Esophagus squamous epithelium (tissue), 5 donors: ENCODE measurements at regions not wholly inside any gene's neighbourhood (a gene's known extent, or its start where the extent isn't known, plus 50 kb on each side); places are given as distances from the start of the nearest gene placed in this dataset.

ENCODE experiments used
- DNase-seq: peaks from one replicate; lab custom pipeline; 2025; lab: John Stamatoyannopoulos, UW
- H3K27ac ChIP-seq, 4 donors: fragments of 200-600 bp; sonication (generic); one replicate each; pipeline ENCODE4 v1.5.1; 2016 to 2019; ENCODE audit warnings: mild to moderate bottlenecking in 1 of 4
- H3K27me3 ChIP-seq, 4 donors: fragments of 200-600 bp; sonication (generic); 1 replicate in 3 of 4; 2 replicates in 1 of 4; pipeline versions ENCODE4 v1.5.1 to v1.6.0; 2017 to 2021; ENCODE audit warnings: antibody characterized with exemption in 1 of 4
- H3K36me3 ChIP-seq, 3 donors: fragments of 200-600 bp; sonication (generic); one replicate each; pipeline ENCODE4 v1.5.1; 2016 to 2019
- H3K4me1 ChIP-seq, 3 donors: fragments of 200-600 bp; sonication (generic); one replicate each; pipeline ENCODE4 v1.5.1; 2017 to 2019
- H3K4me3 ChIP-seq, 4 donors: fragments of 200-600 bp; sonication (generic); 1 replicate in 3 of 4; 2 replicates in 1 of 4; pipeline ENCODE4 v1.5.1; 2016 to 2019; ENCODE audit warnings: mild to moderate bottlenecking in 2 of 4, moderate library complexity in 1 of 4
- H3K9me3 ChIP-seq, 3 donors: fragments of 200-600 bp; sonication (generic); one replicate each; pipeline ENCODE4 v1.5.1; 2016 to 2019
- POLR2A ChIP-seq, 4 donors: fragments of 450-650 bp; IDR thresholded peaks; one replicate each; pipeline ENCODE4 v1.6.1; 2017; ENCODE audit warnings: antibody characterized with exemption in 4 of 4, mild to moderate bottlenecking in 4 of 4, moderate library complexity in 3 of 4
- WGBS, 2 donors: methylation state at CpG; one replicate each; pipeline ENCODE4 v1.1.5; 2018; 5-methylcytosine and 5-hydroxymethylcytosine counted together
- intact Hi-C: fragments of 100-400 bp; cut with DNase I; formaldehyde crosslinking; loops from one replicate; pipeline ENCODE4 v1.15.0; 2022
- TF ChIP-seq, protein P1 (sequence below), 6 experiments: fragments of 450-650 bp in 4 of 6; fragments of 200-600 bp in 2 of 6; sonication (generic) in 2 of 6; IDR thresholded peaks; one replicate each; pipeline ENCODE4 v1.5.1; 2016 to 2019; ENCODE audit warnings: antibody characterized with exemption in 6 of 6, mild to moderate bottlenecking in 4 of 6, moderate library complexity in 4 of 6
- donor health status: DM: yes; HTN: yes; CAD: no.

DNA sequence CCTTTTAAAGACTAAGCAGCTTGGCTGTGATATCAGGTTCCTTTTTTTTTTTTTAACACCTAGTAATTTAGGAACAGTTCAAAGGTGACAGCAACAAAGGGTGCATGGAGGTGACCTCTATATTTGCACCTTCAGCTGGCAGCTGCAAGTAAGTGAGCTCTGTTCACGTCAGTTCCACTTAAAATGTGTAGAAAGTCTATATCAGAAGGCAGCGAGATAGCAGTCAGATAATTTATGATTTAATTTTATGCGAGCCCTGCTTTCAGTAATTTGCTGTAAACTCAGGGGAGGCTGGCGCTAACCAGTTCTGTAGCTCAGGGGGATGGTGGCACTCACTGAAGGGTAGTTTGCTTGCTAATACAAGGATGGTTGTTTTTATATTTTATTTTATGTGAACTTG is 602.8 kb upstream of the MMS22L start:
- H3K4me3 ChIP-seq, result no peak overlapping the region
- no peaks in the 10 kb centered on the region for H3K27me3 ChIP-seq
- WGBS, 2 donors, result 69 to 81% methylated on average over 4 of the region's 4 CpGs
- no peaks in the 10 kb centered on the region for H3K36me3 ChIP-seq
- H3K9me3 ChIP-seq, result no peaks in the 10 kb centered on the region
- DNase-seq, result no peak
- intact Hi-C loops, result no loop called here
- no peak overlapping the region for H3K27ac ChIP-seq
- TF ChIP-seq, protein P1, sequence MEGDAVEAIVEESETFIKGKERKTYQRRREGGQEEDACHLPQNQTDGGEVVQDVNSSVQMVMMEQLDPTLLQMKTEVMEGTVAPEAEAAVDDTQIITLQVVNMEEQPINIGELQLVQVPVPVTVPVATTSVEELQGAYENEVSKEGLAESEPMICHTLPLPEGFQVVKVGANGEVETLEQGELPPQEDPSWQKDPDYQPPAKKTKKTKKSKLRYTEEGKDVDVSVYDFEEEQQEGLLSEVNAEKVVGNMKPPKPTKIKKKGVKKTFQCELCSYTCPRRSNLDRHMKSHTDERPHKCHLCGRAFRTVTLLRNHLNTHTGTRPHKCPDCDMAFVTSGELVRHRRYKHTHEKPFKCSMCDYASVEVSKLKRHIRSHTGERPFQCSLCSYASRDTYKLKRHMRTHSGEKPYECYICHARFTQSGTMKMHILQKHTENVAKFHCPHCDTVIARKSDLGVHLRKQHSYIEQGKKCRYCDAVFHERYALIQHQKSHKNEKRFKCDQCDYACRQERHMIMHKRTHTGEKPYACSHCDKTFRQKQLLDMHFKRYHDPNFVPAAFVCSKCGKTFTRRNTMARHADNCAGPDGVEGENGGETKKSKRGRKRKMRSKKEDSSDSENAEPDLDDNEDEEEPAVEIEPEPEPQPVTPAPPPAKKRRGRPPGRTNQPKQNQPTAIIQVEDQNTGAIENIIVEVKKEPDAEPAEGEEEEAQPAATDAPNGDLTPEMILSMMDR (IDR thresholded peaks at IDR 0.05), result no peak
- no peak for TF ChIP-seq POLR2A (IDR thresholded peaks at IDR 0.05)
- no peaks in the 10 kb centered on the region for H3K4me1 ChIP-seq

- Histone ChIP-seq H3K4me1 (no peaks in the 10 kb centered on the region), H3K36me3 (no peaks in the 10 kb centered on the region), H3K9me3 (no peaks in the 10 kb centered on the region), H3K27ac (no peak overlapping the region), H3K27me3 (no peaks in the 10 kb centered on the region), H3K4me3 (no peak overlapping the region)
- DNase-seq, result no peak
- 37 to 72% methylated on average over 1 of the region's 1 CpG for WGBS, 2 donors
- intact Hi-C loops, result no loop called here
- TF ChIP-seq POLR2A (IDR thresholded peaks at IDR 0.05), result no peak
Measured at GRCh38 chr6:97901531-97901930, 618.5 kb upstream of the MMS22L start.

- Histone ChIP-seq H3K27ac (no peak overlapping the region), H3K4me1 (no peaks in the 10 kb centered on the region), H3K36me3 (no peaks in the 10 kb centered on the region), H3K27me3 (no peaks in the 10 kb centered on the region), H3K9me3 (no peaks in the 10 kb centered on the region), H3K4me3 (no peak overlapping the region)
- 50 to 58% methylated on average over 5 of the region's 5 CpGs for WGBS, 2 donors
- intact Hi-C loops, result no loop called here
- TF ChIP-seq, protein P1 (IDR thresholded peaks at IDR 0.05), result no peak
- TF ChIP-seq POLR2A (IDR thresholded peaks at IDR 0.05), result no peak
- no peak for DNase-seq
Measured at GRCh38 chr6:97909380-97909779, 626.4 kb upstream of the MMS22L start.

GRCh38 chr6:97913721-97914120 is 630.7 kb upstream of the MMS22L start:
- intact Hi-C loops, result no loop called here
- 50 to 82% methylated on average over 1 of the region's 1 CpG for WGBS, 2 donors
- TF ChIP-seq POLR2A (IDR thresholded peaks at IDR 0.05), result no peak
- TF ChIP-seq, protein P1 (IDR thresholded peaks at IDR 0.05), result no peak
- no peak for DNase-seq
- Histone ChIP-seq H3K9me3 (no peaks in the 10 kb centered on the region), H3K36me3 (no peaks in the 10 kb centered on the region), H3K4me3 (no peak overlapping the region), H3K4me1 (no peaks in the 10 kb centered on the region), H3K27me3 (no peaks in the 10 kb centered on the region), H3K27ac (no peak overlapping the region)

- H3K27me3 ChIP-seq, result no peaks in the 10 kb centered on the region
- no peak overlapping the region for H3K4me3 ChIP-seq
- H3K4me1 ChIP-seq, result no peaks in the 10 kb centered on the region
- no peak for DNase-seq
- TF ChIP-seq, protein P1 (IDR thresholded peaks at IDR 0.05), result no peak
- no peak for TF ChIP-seq POLR2A (IDR thresholded peaks at IDR 0.05)
- no peaks in the 10 kb centered on the region for H3K36me3 ChIP-seq
- intact Hi-C loops, result no loop called here
- WGBS, 2 donors, result 65 to 67% methylated on average over 5 of the region's 5 CpGs
- no peaks in the 10 kb centered on the region for H3K9me3 ChIP-seq
- no peak overlapping the region for H3K27ac ChIP-seq
Measured at GRCh38 chr6:97914912-97915311, 631.9 kb upstream of the MMS22L start.

DNA sequence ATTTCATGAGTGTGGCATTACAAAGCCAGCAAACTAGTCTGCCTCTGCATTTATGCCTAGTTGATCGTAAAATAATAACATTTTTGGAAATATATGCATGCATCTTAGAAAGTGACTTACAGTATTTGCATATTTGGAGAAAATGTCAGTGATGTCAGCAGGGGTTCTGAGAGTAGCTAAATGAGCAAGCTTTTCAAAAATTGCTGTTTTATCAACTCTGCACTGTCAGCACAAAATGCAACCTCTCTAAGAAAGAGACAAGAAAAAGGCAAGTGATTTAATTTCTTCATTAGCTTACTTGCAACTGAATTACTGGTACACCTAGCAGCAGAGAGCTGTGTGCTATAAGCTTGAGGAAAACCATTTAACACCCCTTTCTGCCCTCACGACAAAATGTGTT is 632.5 kb upstream of the MMS22L start:
- no peaks in the 10 kb centered on the region for H3K36me3 ChIP-seq
- H3K27ac ChIP-seq, result no peak overlapping the region
- H3K4me1 ChIP-seq, result no peaks in the 10 kb centered on the region
- no peaks in the 10 kb centered on the region for H3K27me3 ChIP-seq
- H3K9me3 ChIP-seq, result no peaks in the 10 kb centered on the region
- H3K4me3 ChIP-seq, result no peak overlapping the region
- no peak for DNase-seq
- intact Hi-C loops, result no loop called here
- 48 to 65% methylated on average over 2 of the region's 2 CpGs for WGBS, 2 donors
- no peak for TF ChIP-seq POLR2A (IDR thresholded peaks at IDR 0.05)
- TF ChIP-seq, protein P1 (IDR thresholded peaks at IDR 0.05), result no peak
